Glutamatergic neuron (in vitro differentiated cells): ENCODE measurements at regions not wholly inside any gene's neighbourhood (a gene's known extent, or its start where the extent isn't known, plus 50 kb on each side); places are given as distances from the start of the nearest gene placed in this dataset.
A peak's percentile ranks its signal among the peaks of the same experiment; 100 is the strongest.

Experiments used
- DNase-seq: peaks from one replicate; pipeline ENCODE4 v3.0.0; 2022
- H3K27ac Mint-ChIP-seq: one replicate; pipeline ENCODE4 v1.8.0; 2020; ENCODE audit warnings: mild to moderate bottlenecking, mixed read lengths, inconsistent platforms; ENCODE audit not compliant: unreplicated experiment
- H3K27me3 Mint-ChIP-seq: one replicate; pipeline ENCODE4 v1.8.0; 2020; ENCODE audit warnings: mild to moderate bottlenecking, moderate library complexity, mixed read lengths, inconsistent platforms; ENCODE audit not compliant: unreplicated experiment
- H3K36me3 Mint-ChIP-seq: one replicate; pipeline ENCODE4 v1.8.0; 2020; ENCODE audit warnings: mild to moderate bottlenecking, mixed read lengths, inconsistent platforms; ENCODE audit not compliant: unreplicated experiment
- H3K4me1 Mint-ChIP-seq: one replicate; pipeline ENCODE4 v1.8.0; 2020; ENCODE audit warnings: mild to moderate bottlenecking, low read depth, mixed read lengths, inconsistent platforms; ENCODE audit not compliant: unreplicated experiment
- H3K4me3 Mint-ChIP-seq: one replicate; pipeline ENCODE4 v1.8.0; 2020; ENCODE audit warnings: mild to moderate bottlenecking, mixed read lengths, inconsistent platforms; ENCODE audit not compliant: unreplicated experiment
- H3K9me3 Mint-ChIP-seq: one replicate; pipeline ENCODE4 v1.8.0; 2020; ENCODE audit warnings: mild to moderate bottlenecking, moderate library complexity, mixed read lengths, inconsistent platforms; ENCODE audit not compliant: unreplicated experiment
- CTCF ChIP-seq: fragments of 200-600 bp; sonication (generic); IDR thresholded peaks from one replicate; pipeline ENCODE4 v1.5.0; 2021; ENCODE audit not compliant: partially characterized antibody, unreplicated experiment

GRCh38 chr11:45339729-45340519, 53.8 kb upstream of the SYT13 start:
- Mint-ChIP-seq H3K27ac (peak overlapping the region; percentile 7), H3K27me3 (peaks cover 5% of the 10 kb centered on the region), H3K4me3 (peak overlapping the region; percentile 23), H3K36me3 (no peaks in the 10 kb centered on the region), H3K9me3 (peaks cover 2% of the 10 kb centered on the region), H3K4me1 (peaks cover 33% of the 10 kb centered on the region)
- TF ChIP-seq CTCF = peak; percentile 99
- peak; percentile 98 for DNase-seq

GRCh38 chr11:45337583-45338360, 51.6 kb upstream of the SYT13 start:
- Mint-ChIP-seq H3K36me3 (no peaks in the 10 kb centered on the region), H3K4me3 (no peak overlapping the region), H3K27me3 (peaks cover 6% of the 10 kb centered on the region), H3K4me1 (peaks cover 37% of the 10 kb centered on the region), H3K27ac (no peak overlapping the region), H3K9me3 (peaks cover 9% of the 10 kb centered on the region)
- DNase-seq = no peak
- no peak for TF ChIP-seq CTCF

GRCh38 chr11:45336136-45336535, 50.0 kb upstream of the SYT13 start:
- no peak overlapping the region for H3K27ac Mint-ChIP-seq
- no peak overlapping the region for H3K4me3 Mint-ChIP-seq
- no peak for TF ChIP-seq CTCF
- no peaks in the 10 kb centered on the region for H3K36me3 Mint-ChIP-seq
- DNase-seq = no peak
- H3K9me3 Mint-ChIP-seq = peaks cover 10% of the 10 kb centered on the region
- peaks cover 41% of the 10 kb centered on the region for H3K4me1 Mint-ChIP-seq
- peaks cover 4% of the 10 kb centered on the region for H3K27me3 Mint-ChIP-seq
